VCaP (cell line): ENCODE measurements at regions not wholly inside any gene's neighbourhood (a gene's known extent, or its start where the extent isn't known, plus 50 kb on each side); places are given as distances from the start of the nearest gene placed in this dataset.
A peak's percentile ranks its signal among the peaks of the same experiment; 100 is the strongest.

Experiments used
- H3K27ac ChIP-seq: fragments of 450-650 bp; 2 replicates; pipeline ENCODE4 v1.5.1; 2017
- TF ChIP-seq, protein P1 (sequence below): fragments of 450-650 bp; conservative IDR thresholded peaks from 2 replicates; pipeline ENCODE4 v1.5.1; 2017; ENCODE audit warnings: mild to moderate bottlenecking, moderate library complexity

- TF ChIP-seq, protein P1, sequence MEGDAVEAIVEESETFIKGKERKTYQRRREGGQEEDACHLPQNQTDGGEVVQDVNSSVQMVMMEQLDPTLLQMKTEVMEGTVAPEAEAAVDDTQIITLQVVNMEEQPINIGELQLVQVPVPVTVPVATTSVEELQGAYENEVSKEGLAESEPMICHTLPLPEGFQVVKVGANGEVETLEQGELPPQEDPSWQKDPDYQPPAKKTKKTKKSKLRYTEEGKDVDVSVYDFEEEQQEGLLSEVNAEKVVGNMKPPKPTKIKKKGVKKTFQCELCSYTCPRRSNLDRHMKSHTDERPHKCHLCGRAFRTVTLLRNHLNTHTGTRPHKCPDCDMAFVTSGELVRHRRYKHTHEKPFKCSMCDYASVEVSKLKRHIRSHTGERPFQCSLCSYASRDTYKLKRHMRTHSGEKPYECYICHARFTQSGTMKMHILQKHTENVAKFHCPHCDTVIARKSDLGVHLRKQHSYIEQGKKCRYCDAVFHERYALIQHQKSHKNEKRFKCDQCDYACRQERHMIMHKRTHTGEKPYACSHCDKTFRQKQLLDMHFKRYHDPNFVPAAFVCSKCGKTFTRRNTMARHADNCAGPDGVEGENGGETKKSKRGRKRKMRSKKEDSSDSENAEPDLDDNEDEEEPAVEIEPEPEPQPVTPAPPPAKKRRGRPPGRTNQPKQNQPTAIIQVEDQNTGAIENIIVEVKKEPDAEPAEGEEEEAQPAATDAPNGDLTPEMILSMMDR: peak; percentile 31; the same call in 1 of the 2 replicates
Measured at GRCh38 chr4:24195991-24196736, 306.3 kb upstream of the PPARGC1A start.

DNA sequence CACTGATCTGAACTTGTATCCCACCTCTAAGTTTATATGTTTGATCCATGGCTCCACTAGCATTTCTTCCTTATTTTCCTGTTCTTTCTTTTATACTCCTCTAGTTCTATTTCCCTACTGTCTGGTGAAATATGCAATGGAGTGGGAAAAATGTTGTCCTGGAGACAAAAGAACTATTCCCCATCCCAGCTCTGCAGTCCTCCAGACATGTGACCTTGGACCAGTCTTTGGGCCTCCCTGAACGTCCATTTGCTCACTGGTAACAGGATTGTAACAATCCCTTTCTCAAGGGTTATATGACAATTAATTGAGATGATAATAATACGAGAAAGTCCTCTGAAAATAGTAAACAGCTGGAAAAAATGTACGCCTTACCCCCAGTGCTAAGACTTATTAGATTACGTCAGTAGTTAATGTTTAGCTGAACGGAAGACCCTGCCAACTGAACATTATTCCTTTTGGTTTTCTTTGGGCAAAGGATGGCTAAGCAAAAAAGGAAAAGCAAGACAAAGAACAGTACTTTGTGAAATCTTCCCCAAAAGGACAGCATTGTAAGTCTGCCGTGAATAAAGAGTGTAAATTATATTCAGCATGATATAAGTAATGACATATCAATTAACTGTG, 302.3 kb upstream of the PPARGC1A start:
- TF ChIP-seq, protein P1: no peak
- H3K27ac ChIP-seq: no peak overlapping the region

More at GRCh38 chr4:24195991-24196736, 306.3 kb upstream of the PPARGC1A start:
- H3K27ac ChIP-seq: no peak overlapping the region

GRCh38 chr4:24190761-24191695, 301.2 kb upstream of the PPARGC1A start:
- TF ChIP-seq, protein P1: no peak
- no peak overlapping the region for H3K27ac ChIP-seq

GRCh38 chr4:24188459-24188858, 298.6 kb upstream of the PPARGC1A start:
- H3K27ac ChIP-seq: no peak overlapping the region
- TF ChIP-seq, protein P1: no peak

- TF ChIP-seq, protein P1: no peak
Measured at GRCh38 chr4:24186466-24186865, 296.6 kb upstream of the PPARGC1A start.

DNA sequence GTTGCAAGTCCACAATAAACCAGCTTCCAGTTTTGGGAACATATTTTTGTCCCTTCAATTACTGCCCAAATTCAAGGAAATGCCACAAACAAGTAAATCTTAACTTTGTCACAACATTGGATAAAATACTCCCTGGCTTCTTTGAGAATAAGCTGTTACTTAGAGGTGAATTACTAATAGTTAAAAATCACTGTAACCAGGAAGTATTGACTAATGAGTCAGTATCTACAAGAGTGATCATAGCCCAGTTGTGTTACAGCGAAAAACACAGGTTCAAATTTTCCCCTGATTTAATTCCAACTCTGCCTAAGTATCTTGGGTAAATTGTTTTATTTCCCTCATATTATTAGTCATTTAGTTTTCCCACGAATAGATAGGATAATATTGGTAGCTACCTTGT, 291.2 kb upstream of the PPARGC1A start:
- TF ChIP-seq, protein P1: no peak
- H3K27ac ChIP-seq: no peak overlapping the region

More at GRCh38 chr4:24186466-24186865, 296.6 kb upstream of the PPARGC1A start:
- H3K27ac ChIP-seq: no peak overlapping the region

DNA sequence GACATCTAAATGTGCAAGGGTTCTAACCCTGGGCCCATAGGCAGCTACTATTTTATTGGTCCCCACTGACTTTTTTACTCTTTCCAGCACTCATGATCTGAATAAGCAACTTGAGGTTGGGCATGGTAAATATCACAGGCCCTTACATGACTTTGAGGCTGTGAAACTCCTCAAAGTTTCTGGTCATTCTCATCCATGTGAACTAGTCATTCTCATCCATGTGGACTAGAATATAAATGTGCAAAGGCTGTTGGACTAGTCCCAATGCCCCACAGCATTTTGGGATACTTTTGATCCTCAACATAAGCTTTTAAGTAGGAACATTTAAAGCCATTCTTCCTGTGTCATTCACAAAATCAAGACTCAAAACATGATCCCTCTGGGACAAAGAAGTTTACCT, 290.7 kb upstream of the PPARGC1A start:
- H3K27ac ChIP-seq: no peak overlapping the region
- TF ChIP-seq, protein P1: no peak
